H1 (cell line): ENCODE measurements at regions not wholly inside any gene's neighbourhood (a gene's known extent, or its start where the extent isn't known, plus 50 kb on each side); places are given as distances from the start of the nearest gene placed in this dataset.
"Not testable (repeated sequence)": the region's sequence is repeated elsewhere in the genome, so short reads cannot be mapped to it uniquely, and the experiment has no call there.

Source experiments
- ASH2L ChIP-seq: fragments of 200-600, 300-600 bp; sonication (generic); IDR thresholded peaks from one replicate; pipeline ENCODE4 v1.7.1; 2017; ENCODE audit warnings: low read length
- CBX8 ChIP-seq: fragments of 300-800, 300-1000 bp; sonication (generic); IDR thresholded peaks from 2 replicates; pipeline ENCODE4 v1.7.1; 2016; ENCODE audit warnings: low read depth, low read length, borderline replicate concordance
- EZH2 ChIP-seq: fragments of 200-600 bp; sonication (generic); IDR thresholded peaks from 2 replicates; pipeline ENCODE4 v1.7.1; 2012; ENCODE audit warnings: low read depth, mild to moderate bottlenecking, moderate library complexity, low read length, inconsistent platforms; ENCODE audit not compliant: severe bottlenecking
- TCF12 ChIP-seq: IDR thresholded peaks from 2 replicates; pipeline ENCODE4 v1.6.1; 2011; ENCODE audit warnings: low read depth, mild to moderate bottlenecking, low read length

DNA sequence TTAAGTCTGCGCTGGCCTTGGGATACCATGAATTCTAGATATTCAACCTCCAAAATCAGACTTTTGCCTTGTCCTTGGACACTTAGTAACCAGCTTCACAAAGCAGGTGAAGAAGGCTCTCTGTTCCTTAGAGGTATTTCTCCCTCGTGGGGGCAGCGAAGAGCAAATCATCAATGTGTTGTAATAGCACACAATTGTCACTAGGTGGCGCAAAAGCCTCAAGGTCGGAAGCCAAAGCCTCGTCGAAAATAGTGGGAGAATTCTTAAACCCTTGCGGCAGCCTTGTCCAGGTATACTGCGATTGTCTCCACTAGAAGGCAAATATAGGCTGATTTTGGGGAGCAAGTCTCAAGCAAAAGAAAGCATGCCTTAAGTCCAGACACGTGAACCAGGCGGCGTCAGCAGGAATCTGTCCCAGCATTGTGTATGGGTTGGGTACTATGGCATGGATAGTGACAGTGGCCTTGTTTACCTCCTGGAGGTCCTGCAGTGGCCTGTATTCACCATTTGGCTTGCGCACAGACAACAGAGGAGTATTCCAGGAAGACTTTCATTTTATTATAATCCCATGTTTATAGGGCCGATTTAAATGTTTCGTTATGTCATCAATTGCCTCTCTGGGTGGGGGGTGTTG, 398.5 kb downstream of the CDY2B start:
- TF ChIP-seq EZH2, TCF12, CBX8, ASH2L: not testable (repeated sequence)
